Heart left ventricle (tissue), 16 donors: ENCODE measurements at regions not wholly inside any gene's neighbourhood (a gene's known extent, or its start where the extent isn't known, plus 50 kb on each side); places are given as distances from the start of the nearest gene placed in this dataset.

Experiments used
- ATAC-seq, 4 donors: fragments of 200-7000 bp; cut with Tn5 transposase; one replicate each; pipeline ENCODE4 v1.9.1; 2020 to 2022; ENCODE audit warnings: moderate library complexity in 4 of 4, mild to moderate bottlenecking in 3 of 4, moderate number of reproducible peaks in 1 of 4
- DNase-seq, 5 donors: peaks; one replicate each; pipeline ENCODE4 v3.0.0-alpha.2; 2020
- H3K27ac ChIP-seq, 12 donors: fragments of 200-600 bp; sonication (generic) in 4 of 12; one replicate each; pipeline versions ENCODE4 v1.5.0 to v1.8.0; 2016 to 2022; ENCODE audit warnings: mild to moderate bottlenecking in 2 of 12
- H3K27me3 ChIP-seq, 9 donors: fragments of 200-600 bp; sonication (generic) in 2 of 9; one replicate each; pipeline versions ENCODE4 v1.5.1 to v1.8.0; 2016 to 2022; ENCODE audit warnings: mild to moderate bottlenecking in 3 of 9
- H3K36me3 ChIP-seq, 9 donors: fragments of 200-600 bp; sonication (generic) in 2 of 9; one replicate each; pipeline versions ENCODE4 v1.5.0 to v1.8.0; 2018 to 2022; ENCODE audit warnings: mild to moderate bottlenecking in 2 of 9
- H3K4me1 ChIP-seq, 12 donors: fragments of 200-600 bp; sonication (generic) in 4 of 12; one replicate each; pipeline versions ENCODE4 v1.5.0 to v1.8.0; 2016 to 2022; ENCODE audit warnings: mild to moderate bottlenecking in 3 of 12
- H3K4me3 ChIP-seq, 12 donors: fragments of 200-600 bp; sonication (generic) in 4 of 12; one replicate each; pipeline versions ENCODE4 v1.5.0 to v1.8.0; 2017 to 2022; ENCODE audit warnings: mild to moderate bottlenecking in 9 of 12, moderate library complexity in 4 of 12
- H3K9me3 ChIP-seq, 12 donors: fragments of 200-600 bp; sonication (generic) in 4 of 12; one replicate each; pipeline versions ENCODE4 v1.5.0 to v1.8.0; 2016 to 2022; ENCODE audit warnings: mild to moderate bottlenecking in 1 of 12
- CTCF ChIP-seq, 12 donors: fragments of 200-600 bp; sonication (generic) in 4 of 12; IDR thresholded peaks; one replicate each; pipeline versions ENCODE4 v1.5.0 to v1.8.0; 2018 to 2022; ENCODE audit warnings: antibody characterized with exemption in 12 of 12, mild to moderate bottlenecking in 5 of 12
- POLR2A ChIP-seq, 2 donors: fragments of 450-650 bp; IDR thresholded peaks; one replicate each; pipeline ENCODE4 v1.6.1; 2017; ENCODE audit warnings: antibody characterized with exemption in 2 of 2, mild to moderate bottlenecking in 2 of 2, moderate library complexity in 2 of 2
- WGBS, 4 donors: extraction: QIAGEN DNeasy Blood & Tissue Kit in 2 of 4; methylation state at CpG; one replicate each; pipeline versions ENCODE4 v1.1.5 to v1.1.7; 2013 to 2018; 5-methylcytosine and 5-hydroxymethylcytosine counted together
- intact Hi-C, 10 donors: fragments of 100-400 bp; cut with DNase I; formaldehyde crosslinking; loops; one replicate each; pipeline versions ENCODE4 v1.11.1 to v1.14.2; 2022
- donor health status: ischemic (EF 13 %, LVEDD 7.1; RV severe dilation, severe dysfunction).
- donor health status: healthy with polysubstance abuse.
- donor health status: DM: no; HTN: yes; CAD: no.
- donor health status: DM: no; HTN: no; CAD: no.
- donor health status: ischemic (EF 25% LVEDD 6.9; RV normal size, moderate dysfunction).
- donor health status: ischemic (EF 25% LVEDD 5.7; RV mildly dilated, moderate dysfunction).
- donor health status: healthy.
- donor health status: DM: yes; HTN: yes; CAD: no.
- donor health status: ischemic (EF 35%, LVEDD 5.7; RV mildly dilated, moderate dysfunction).
- donor health status: nonischemic (EF 11% LVEDD 7.7; RV severe dilation, severe dysfunction).
- donor health status: DM: yes; HTN: yes; CAD: no.
- donor health status: PGD.
- donor health status: ischemic (EF 29% LVEDD 5.4; RV normal size, mild dysfunction).
- donor health status: nonischemic (EF 23%, LVEDD 6.1; RV moderate dilation, normal function).

GRCh38 chr5:116685931-116686330, 111.3 kb upstream of the SEMA6A start:
- H3K4me3 ChIP-seq, result no peak overlapping the region
- TF ChIP-seq POLR2A (IDR thresholded peaks at IDR 0.05), result no peak
- TF ChIP-seq CTCF (IDR thresholded peaks at IDR 0.05), result no peak
- ATAC-seq (no peak), DNase-seq (no peak)
- H3K4me1 ChIP-seq, result peaks cover 0 to 10% (median 0%) of the 10 kb centered on the region in 12 donors
- 84 to 90% (median 87%) methylated on average over 9 of the region's 9 CpGs for WGBS, 4 donors
- no peaks in the 10 kb centered on the region for H3K36me3 ChIP-seq
- H3K9me3 ChIP-seq, result no peaks in the 10 kb centered on the region
- intact Hi-C loops, result no loop called here
- H3K27ac ChIP-seq, result no peak overlapping the region
- H3K27me3 ChIP-seq, result no peaks in the 10 kb centered on the region

- Histone ChIP-seq H3K9me3 (no peaks in the 10 kb centered on the region), H3K27me3 (no peaks in the 10 kb centered on the region), H3K36me3 (no peaks in the 10 kb centered on the region), H3K4me1 (peaks cover 0 to 10% (median 0%) of the 10 kb centered on the region in 12 donors), H3K27ac (no peak overlapping the region), H3K4me3 (no peak overlapping the region)
- ATAC-seq, result no peak
- TF ChIP-seq CTCF (IDR thresholded peaks at IDR 0.05) (no peak), POLR2A (IDR thresholded peaks at IDR 0.05) (no peak)
- 93 to 94% (median 94%) methylated on average over 6 of the region's 6 CpGs for WGBS, 4 donors
- DNase-seq, result no peak
- intact Hi-C loops, result no loop called here
Measured at GRCh38 chr5:116685069-116685468, 110.4 kb upstream of the SEMA6A start.

- 51 to 67% (median 61%) methylated on average over 7 of the region's 7 CpGs for WGBS, 4 donors
- no peaks in the 10 kb centered on the region for H3K36me3 ChIP-seq
- TF ChIP-seq CTCF (IDR thresholded peaks at IDR 0.05), result no peak
- no peak for TF ChIP-seq POLR2A (IDR thresholded peaks at IDR 0.05)
- peak overlapping the region in 1 of 12 donors; percentile 55 for H3K27ac ChIP-seq
- H3K27me3 ChIP-seq, result no peaks in the 10 kb centered on the region
- H3K4me3 ChIP-seq, result no peak overlapping the region
- intact Hi-C loops, result no loop called here
- peaks cover 0 to 10% (median 0%) of the 10 kb centered on the region in 12 donors for H3K4me1 ChIP-seq
- ATAC-seq (no peak), DNase-seq (no peak)
- H3K9me3 ChIP-seq, result no peaks in the 10 kb centered on the region
Measured at GRCh38 chr5:116681334-116682013, 106.9 kb upstream of the SEMA6A start.

GRCh38 chr5:116675626-116675910, 100.9 kb upstream of the SEMA6A start:
- intact Hi-C loops, result loop anchor here in 1 of 10 donors (10.0 kb wide), 1 partner anchor 109 kb away; no protein-coding TSS in a partner anchor
- WGBS, 4 donors, result 77 to 90% (median 86%) methylated on average over 4 of the region's 4 CpGs
- Histone ChIP-seq H3K36me3 (no peaks in the 10 kb centered on the region), H3K27me3 (no peaks in the 10 kb centered on the region), H3K9me3 (no peaks in the 10 kb centered on the region), H3K4me3 (no peak overlapping the region), H3K27ac (no peak overlapping the region), H3K4me1 (peaks cover 0 to 2% (median 0%) of the 10 kb centered on the region in 12 donors)
- no peak for TF ChIP-seq CTCF (IDR thresholded peaks at IDR 0.05)
- TF ChIP-seq POLR2A (IDR thresholded peaks at IDR 0.05), result no peak
- ATAC-seq, result no peak
- DNase-seq, result no peak
